ENCODE measurements at regions not wholly inside any gene's neighbourhood (a gene's known extent, or its start where the extent isn't known, plus 50 kb on each side); places are given as distances from the start of the nearest gene placed in this dataset.
A peak's percentile ranks its signal among the peaks of the same experiment; 100 is the strongest.

DNA sequence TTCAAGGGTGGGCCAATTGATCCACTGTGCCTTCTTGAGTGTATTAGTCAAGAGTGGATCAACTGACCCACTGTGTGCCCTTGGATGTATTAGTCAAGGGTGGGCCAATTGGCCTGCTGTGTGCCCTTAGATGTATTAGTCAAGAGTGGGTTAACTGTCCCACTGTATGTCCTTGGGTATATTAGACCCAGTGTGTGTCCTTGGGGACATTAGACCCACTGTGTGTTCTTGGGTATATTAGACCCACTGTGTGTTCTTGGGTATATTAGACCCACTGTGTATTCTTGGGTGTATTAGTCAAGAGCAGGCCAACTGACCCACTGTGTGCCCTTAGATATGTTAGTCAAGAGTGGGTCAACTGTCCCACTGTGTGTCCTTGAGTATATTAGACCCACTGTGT, 601.8 kb downstream of the TYW1 start:
- H3K9me3 ChIP-seq (ENCODE audit: control insufficient read depth in 2 of 2, insufficient read depth in 1 of 2, low read length in 1 of 2) = peaks cover 0 to 4% of the 10 kb centered on the region in 2 donors

GRCh38 chr7:67599331-67600062, 602.9 kb downstream of the TYW1 start:
- Histone ChIP-seq H3K4me3 (ENCODE audit: low read length in 2 of 2) (no peak overlapping the region), H3K27ac (ENCODE audit: low read depth in 1 of 2, low read length in 1 of 2) (no peak overlapping the region), H3K36me3 (ENCODE audit: control insufficient read depth in 2 of 2, insufficient read depth in 2 of 2, low read length in 1 of 2) (no peaks in the 10 kb centered on the region), H3K27me3 (ENCODE audit: control insufficient read depth in 2 of 2, insufficient read depth in 1 of 2, low read length in 1 of 2) (no peaks in the 10 kb centered on the region), H3K4me1 (ENCODE audit: control insufficient read depth in 2 of 2, insufficient read depth in 2 of 2, low read length in 2 of 2) (no peaks in the 10 kb centered on the region), H3K9me3 (ENCODE audit: control insufficient read depth in 2 of 2, insufficient read depth in 1 of 2, low read length in 1 of 2) (peaks cover 0 to 4% of the 10 kb centered on the region in 2 donors)
- DNase-seq (ENCODE audit: low read depth in 6 of 9, low spot score in 9 of 9) = no peak
- 91% methylated on average over 10 of the region's 10 CpGs for WGBS

More for the DNA sequence above, 601.8 kb downstream of the TYW1 start:
- Histone ChIP-seq H3K4me1 (ENCODE audit: control insufficient read depth in 2 of 2, insufficient read depth in 2 of 2, low read length in 2 of 2) (no peaks in the 10 kb centered on the region), H3K27me3 (ENCODE audit: control insufficient read depth in 2 of 2, insufficient read depth in 1 of 2, low read length in 1 of 2) (no peaks in the 10 kb centered on the region), H3K36me3 (ENCODE audit: control insufficient read depth in 2 of 2, insufficient read depth in 2 of 2, low read length in 1 of 2) (no peaks in the 10 kb centered on the region), H3K27ac (ENCODE audit: low read depth in 1 of 2, low read length in 1 of 2) (no peak overlapping the region), H3K4me3 (ENCODE audit: low read length in 2 of 2) (no peak overlapping the region)
- no peak for DNase-seq (ENCODE audit: low read depth in 6 of 9, low spot score in 9 of 9)

GRCh38 chr7:67602246-67602887, 605.7 kb downstream of the TYW1 start:
- DNase-seq (ENCODE audit: low read depth in 6 of 9, low spot score in 9 of 9) = no peak
- Histone ChIP-seq H3K4me3 (ENCODE audit: low read length in 2 of 2) (no peak overlapping the region), H3K9me3 (ENCODE audit: control insufficient read depth in 2 of 2, insufficient read depth in 1 of 2, low read length in 1 of 2) (peaks cover 0 to 24% of the 10 kb centered on the region in 2 donors), H3K27me3 (ENCODE audit: control insufficient read depth in 2 of 2, insufficient read depth in 1 of 2, low read length in 1 of 2) (no peaks in the 10 kb centered on the region), H3K36me3 (ENCODE audit: control insufficient read depth in 2 of 2, insufficient read depth in 2 of 2, low read length in 1 of 2) (no peaks in the 10 kb centered on the region), H3K4me1 (ENCODE audit: control insufficient read depth in 2 of 2, insufficient read depth in 2 of 2, low read length in 2 of 2) (no peaks in the 10 kb centered on the region), H3K27ac (ENCODE audit: low read depth in 1 of 2, low read length in 1 of 2) (no peak overlapping the region)
- 88% methylated on average over 12 of the region's 12 CpGs for WGBS

GRCh38 chr7:67604461-67605386, 608.1 kb downstream of the TYW1 start:
- WGBS = 93% methylated on average over 2 of the region's 2 CpGs
- DNase-seq (ENCODE audit: low read depth in 6 of 9, low spot score in 9 of 9) = peak in 1 of 9 donors; percentile 4
- no peaks in the 10 kb centered on the region for H3K4me1 ChIP-seq (ENCODE audit: control insufficient read depth in 2 of 2, insufficient read depth in 2 of 2, low read length in 2 of 2)
- H3K27ac ChIP-seq (ENCODE audit: low read depth in 1 of 2, low read length in 1 of 2) = no peak overlapping the region
- no peaks in the 10 kb centered on the region for H3K36me3 ChIP-seq (ENCODE audit: control insufficient read depth in 2 of 2, insufficient read depth in 2 of 2, low read length in 1 of 2)
- H3K27me3 ChIP-seq (ENCODE audit: control insufficient read depth in 2 of 2, insufficient read depth in 1 of 2, low read length in 1 of 2) = no peaks in the 10 kb centered on the region
- no peak overlapping the region for H3K4me3 ChIP-seq (ENCODE audit: low read length in 2 of 2)
- peaks cover 0 to 25% of the 10 kb centered on the region in 2 donors for H3K9me3 ChIP-seq (ENCODE audit: control insufficient read depth in 2 of 2, insufficient read depth in 1 of 2, low read length in 1 of 2)

GRCh38 chr7:67608806-67609205, 612.2 kb downstream of the TYW1 start:
- H3K4me3 ChIP-seq (ENCODE audit: low read length in 2 of 2) = no peak overlapping the region
- peaks cover 0 to 26% of the 10 kb centered on the region in 2 donors for H3K9me3 ChIP-seq (ENCODE audit: control insufficient read depth in 2 of 2, insufficient read depth in 1 of 2, low read length in 1 of 2)
- H3K27me3 ChIP-seq (ENCODE audit: control insufficient read depth in 2 of 2, insufficient read depth in 1 of 2, low read length in 1 of 2) = no peaks in the 10 kb centered on the region
- H3K4me1 ChIP-seq (ENCODE audit: control insufficient read depth in 2 of 2, insufficient read depth in 2 of 2, low read length in 2 of 2) = no peaks in the 10 kb centered on the region
- 94% methylated on average over 3 of the region's 3 CpGs for WGBS
- H3K27ac ChIP-seq (ENCODE audit: low read depth in 1 of 2, low read length in 1 of 2) = no peak overlapping the region
- no peaks in the 10 kb centered on the region for H3K36me3 ChIP-seq (ENCODE audit: control insufficient read depth in 2 of 2, insufficient read depth in 2 of 2, low read length in 1 of 2)
- no peak for DNase-seq (ENCODE audit: low read depth in 6 of 9, low spot score in 9 of 9)

- H3K4me1 ChIP-seq (ENCODE audit: control insufficient read depth in 2 of 2, insufficient read depth in 2 of 2, low read length in 2 of 2) = no peaks in the 10 kb centered on the region
- no peaks in the 10 kb centered on the region for H3K36me3 ChIP-seq (ENCODE audit: control insufficient read depth in 2 of 2, insufficient read depth in 2 of 2, low read length in 1 of 2)
- no peak overlapping the region for H3K4me3 ChIP-seq (ENCODE audit: low read length in 2 of 2)
- DNase-seq (ENCODE audit: low read depth in 6 of 9, low spot score in 9 of 9) = no peak
- H3K27ac ChIP-seq (ENCODE audit: low read depth in 1 of 2, low read length in 1 of 2) = no peak overlapping the region
- 87% methylated on average over 6 of the region's 6 CpGs for WGBS
- peaks cover 0 to 17% of the 10 kb centered on the region in 2 donors for H3K9me3 ChIP-seq (ENCODE audit: control insufficient read depth in 2 of 2, insufficient read depth in 1 of 2, low read length in 1 of 2)
- no peaks in the 10 kb centered on the region for H3K27me3 ChIP-seq (ENCODE audit: control insufficient read depth in 2 of 2, insufficient read depth in 1 of 2, low read length in 1 of 2)
These were observed 614.3 kb downstream of the TYW1 start for GRCh38 chr7:67610897-67611296.

- no peaks in the 10 kb centered on the region for H3K36me3 ChIP-seq (ENCODE audit: control insufficient read depth in 2 of 2, insufficient read depth in 2 of 2, low read length in 1 of 2)
- no peaks in the 10 kb centered on the region for H3K4me1 ChIP-seq (ENCODE audit: control insufficient read depth in 2 of 2, insufficient read depth in 2 of 2, low read length in 2 of 2)
- 68% methylated on average over 2 of the region's 2 CpGs for WGBS
- DNase-seq (ENCODE audit: low read depth in 6 of 9, low spot score in 9 of 9) = no peak
- H3K4me3 ChIP-seq (ENCODE audit: low read length in 2 of 2) = no peak overlapping the region
- no peaks in the 10 kb centered on the region for H3K27me3 ChIP-seq (ENCODE audit: control insufficient read depth in 2 of 2, insufficient read depth in 1 of 2, low read length in 1 of 2)
- no peak overlapping the region for H3K27ac ChIP-seq (ENCODE audit: low read depth in 1 of 2, low read length in 1 of 2)
- H3K9me3 ChIP-seq (ENCODE audit: control insufficient read depth in 2 of 2, insufficient read depth in 1 of 2, low read length in 1 of 2) = peaks cover 0 to 5% of the 10 kb centered on the region in 2 donors
These were observed 618.2 kb downstream of the TYW1 start for GRCh38 chr7:67614843-67615242.

GRCh38 chr7:67616517-67616916, 619.9 kb downstream of the TYW1 start:
- Histone ChIP-seq H3K9me3 (ENCODE audit: control insufficient read depth in 2 of 2, insufficient read depth in 1 of 2, low read length in 1 of 2) (peaks cover 0 to 5% of the 10 kb centered on the region in 2 donors), H3K27ac (ENCODE audit: low read depth in 1 of 2, low read length in 1 of 2) (no peak overlapping the region), H3K27me3 (ENCODE audit: control insufficient read depth in 2 of 2, insufficient read depth in 1 of 2, low read length in 1 of 2) (no peaks in the 10 kb centered on the region), H3K36me3 (ENCODE audit: control insufficient read depth in 2 of 2, insufficient read depth in 2 of 2, low read length in 1 of 2) (no peaks in the 10 kb centered on the region), H3K4me1 (ENCODE audit: control insufficient read depth in 2 of 2, insufficient read depth in 2 of 2, low read length in 2 of 2) (no peaks in the 10 kb centered on the region), H3K4me3 (ENCODE audit: low read length in 2 of 2) (no peak overlapping the region)
- WGBS = 93% methylated on average over 7 of the region's 7 CpGs
- no peak for DNase-seq (ENCODE audit: low read depth in 6 of 9, low spot score in 9 of 9)

Measured in thymus (tissue), 11 donors.